Nephron progenitor cell (in vitro differentiated cells): ENCODE measurements at regions not wholly inside any gene's neighbourhood (a gene's known extent, or its start where the extent isn't known, plus 50 kb on each side); places are given as distances from the start of the nearest gene placed in this dataset.

Experiments used
- DNase-seq: peaks from one replicate; pipeline ENCODE4 v3.0.0; 2021
- H3K27ac Mint-ChIP-seq: 2 replicates; pipeline ENCODE4 v1.8.0; 2021; ENCODE audit warnings: mild to moderate bottlenecking, moderate library complexity, mixed read lengths
- H3K27me3 Mint-ChIP-seq: 2 replicates; pipeline ENCODE4 v1.8.0; 2021; ENCODE audit warnings: mild to moderate bottlenecking, low read depth, mixed read lengths; ENCODE audit not compliant: poor library complexity
- H3K36me3 Mint-ChIP-seq: 2 replicates; pipeline ENCODE4 v1.8.0; 2021; ENCODE audit warnings: low read depth, mixed read lengths
- H3K4me1 Mint-ChIP-seq: 2 replicates; pipeline ENCODE4 v1.8.0; 2021; ENCODE audit warnings: mixed read lengths
- H3K4me3 Mint-ChIP-seq: 2 replicates; pipeline ENCODE4 v1.8.0; 2021; ENCODE audit warnings: mild to moderate bottlenecking, moderate library complexity, mixed read lengths
- H3K9me3 Mint-ChIP-seq: 2 replicates; pipeline ENCODE4 v1.8.0; 2021; ENCODE audit warnings: mild to moderate bottlenecking, moderate library complexity, mixed read lengths
- CTCF ChIP-seq: fragments of 200-600 bp; sonication (generic); IDR thresholded peaks from 2 replicates; pipeline ENCODE4 v1.5.0; 2021; ENCODE audit warnings: antibody characterized with exemption

DNA sequence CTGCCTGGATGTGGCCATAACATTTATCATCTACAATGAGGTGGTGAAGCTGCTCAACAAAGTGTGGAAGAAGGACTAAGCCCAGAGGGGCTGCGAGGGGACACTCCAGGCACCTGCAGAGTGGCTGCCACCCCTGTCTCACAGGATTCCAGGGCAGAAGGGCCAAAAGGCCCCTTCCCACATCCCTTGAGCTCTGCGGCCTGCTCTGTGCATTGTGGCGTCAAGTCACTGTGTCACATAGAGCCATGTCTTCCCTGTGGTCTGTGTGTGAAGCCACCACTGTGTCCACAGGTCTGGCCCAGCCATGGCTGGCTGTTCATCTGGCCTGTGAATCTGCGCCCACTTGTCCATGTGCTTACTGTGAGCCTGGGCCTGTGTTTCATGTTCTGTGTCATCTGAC lies 1714.6 kb downstream of the TP53TG3F start:
- DNase-seq = no peak
- no peak overlapping the region for H3K4me3 Mint-ChIP-seq
- H3K4me1 Mint-ChIP-seq = no peaks in the 10 kb centered on the region
- H3K36me3 Mint-ChIP-seq = no peaks in the 10 kb centered on the region
- TF ChIP-seq CTCF = no peak
- H3K9me3 Mint-ChIP-seq = peaks cover 71% of the 10 kb centered on the region
- no peaks in the 10 kb centered on the region for H3K27me3 Mint-ChIP-seq
- no peak overlapping the region for H3K27ac Mint-ChIP-seq

DNA sequence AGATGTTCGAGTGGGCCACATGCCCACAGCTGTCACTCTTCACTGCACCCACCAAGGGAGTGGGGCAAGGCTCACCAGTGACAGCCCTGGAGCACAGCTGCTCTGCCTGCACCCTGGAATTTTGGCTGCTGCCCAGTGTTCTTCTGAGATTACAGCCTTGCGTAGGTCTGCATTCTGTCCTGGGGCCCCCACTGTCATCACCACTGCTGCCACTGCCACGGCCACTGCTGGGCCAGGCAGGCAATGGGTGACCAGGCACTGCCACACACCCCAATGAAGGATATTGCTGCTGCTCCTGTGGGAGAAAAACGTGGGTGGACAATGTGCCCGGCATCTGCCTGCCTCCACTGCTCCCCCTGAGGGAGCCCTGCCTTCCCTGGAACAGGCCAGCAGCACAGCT lies 1717.0 kb downstream of the TP53TG3F start:
- Mint-ChIP-seq H3K9me3 (peaks cover 77% of the 10 kb centered on the region), H3K27me3 (no peaks in the 10 kb centered on the region), H3K36me3 (no peaks in the 10 kb centered on the region), H3K27ac (no peak overlapping the region), H3K4me1 (no peaks in the 10 kb centered on the region), H3K4me3 (no peak overlapping the region)
- no peak for DNase-seq
- no peak for TF ChIP-seq CTCF

GRCh38 chr16:35177851-35178250 lies 1718.4 kb downstream of the TP53TG3F start:
- H3K4me3 Mint-ChIP-seq = no peak overlapping the region
- H3K4me1 Mint-ChIP-seq = no peaks in the 10 kb centered on the region
- no peaks in the 10 kb centered on the region for H3K27me3 Mint-ChIP-seq
- H3K9me3 Mint-ChIP-seq = peaks cover 79% of the 10 kb centered on the region
- no peak for TF ChIP-seq CTCF
- H3K27ac Mint-ChIP-seq = no peak overlapping the region
- no peak for DNase-seq
- H3K36me3 Mint-ChIP-seq = no peaks in the 10 kb centered on the region

DNA sequence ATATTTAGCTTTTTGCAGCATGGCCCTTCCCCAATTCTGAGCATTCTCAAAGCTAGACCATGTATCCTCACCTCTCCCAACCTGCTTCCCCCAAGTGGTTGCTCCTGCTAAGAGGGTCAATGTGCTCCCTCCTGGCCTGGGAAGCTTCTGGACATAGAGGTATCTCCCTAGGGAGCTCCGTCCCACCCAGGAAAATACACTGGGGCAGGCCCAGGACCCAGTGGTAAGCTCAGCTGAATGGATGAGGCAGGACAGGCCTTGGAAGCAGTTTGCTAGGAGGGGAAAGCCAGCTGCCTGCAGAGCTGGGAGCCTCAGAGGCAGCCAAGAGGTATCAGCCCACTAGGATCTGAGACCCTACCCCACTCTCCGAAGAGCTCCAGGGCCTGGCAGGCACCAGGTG lies 1721.6 kb downstream of the TP53TG3F start:
- H3K4me1 Mint-ChIP-seq = no peaks in the 10 kb centered on the region
- H3K36me3 Mint-ChIP-seq = no peaks in the 10 kb centered on the region
- no peak for TF ChIP-seq CTCF
- no peak overlapping the region for H3K4me3 Mint-ChIP-seq
- H3K27ac Mint-ChIP-seq = no peak overlapping the region
- H3K27me3 Mint-ChIP-seq = no peaks in the 10 kb centered on the region
- no peak for DNase-seq
- peaks cover 88% of the 10 kb centered on the region for H3K9me3 Mint-ChIP-seq

GRCh38 chr16:35181422-35182030 lies 1722.1 kb downstream of the TP53TG3F start:
- peaks cover 93% of the 10 kb centered on the region for H3K9me3 Mint-ChIP-seq
- no peak for DNase-seq
- TF ChIP-seq CTCF = no peak
- no peaks in the 10 kb centered on the region for H3K36me3 Mint-ChIP-seq
- H3K27ac Mint-ChIP-seq = no peak overlapping the region
- no peaks in the 10 kb centered on the region for H3K4me1 Mint-ChIP-seq
- H3K27me3 Mint-ChIP-seq = no peaks in the 10 kb centered on the region
- no peak overlapping the region for H3K4me3 Mint-ChIP-seq

- Mint-ChIP-seq H3K36me3 (no peaks in the 10 kb centered on the region), H3K27ac (no peak overlapping the region), H3K9me3 (peaks cover 93% of the 10 kb centered on the region), H3K27me3 (no peaks in the 10 kb centered on the region), H3K4me1 (no peaks in the 10 kb centered on the region), H3K4me3 (no peak overlapping the region)
- no peak for TF ChIP-seq CTCF
- no peak for DNase-seq
Measured at GRCh38 chr16:35182043-35182677, 1722.7 kb downstream of the TP53TG3F start.
